IMR-90 (cell line): ENCODE measurements at regions not wholly inside any gene's neighbourhood (a gene's known extent, or its start where the extent isn't known, plus 50 kb on each side); places are given as distances from the start of the nearest gene placed in this dataset.

Source experiments
- ATAC-seq: fragments of 200-7000 bp; cut with Tn5 transposase; 2 replicates; pipeline ENCODE4 v1.9.1; 2020; ENCODE audit warnings: low read depth, mild to moderate bottlenecking, moderate library complexity
- BruUV-seq: library from RNA; stranded (reverse); fragments of 400-500 nt; replicated peaks from 2 replicates; lab custom pipeline; 2021; lab: Mats Ljungman, UMichigan
- CTCF ChIA-PET: fragments of 300-600 bp; formaldehyde crosslinking; extraction: SDS; loops from one replicate; lab custom pipeline; 2021; ENCODE audit warnings: antibody characterized with exemption; lab: Yijun Ruan, JAX
- POLR2A ChIA-PET: fragments of 300-600 bp; sonication (Branson Sonifier 250); formaldehyde crosslinking; loops from one replicate; lab custom pipeline; 2022; ENCODE audit warnings: antibody characterized with exemption; ENCODE audit not compliant: unreplicated experiment; lab: Charles Lee
- DNase-seq: peaks from one replicate; pipeline ENCODE4 v3.0.0; 2013
- H2AFZ ChIP-seq: replicated peaks from 2 replicates; pipeline ENCODE3; 2013; ENCODE audit warnings: low read length, mild to moderate bottlenecking; ENCODE audit not compliant: poor library complexity
- H2AK5ac ChIP-seq: 2 replicates; pipeline ENCODE4 v1.6.1; 2013; ENCODE audit warnings: low read depth, low read length, inconsistent platforms
- H2AK9ac ChIP-seq: replicated peaks from 2 replicates; pipeline ENCODE3; 2013; ENCODE audit warnings: mild to moderate bottlenecking, low read depth, low read length, moderate library complexity; ENCODE audit not compliant: poor library complexity
- H2BK120ac ChIP-seq: 2 replicates; pipeline ENCODE4 v1.6.1; 2013; ENCODE audit warnings: low read depth, low read length, inconsistent platforms
- H2BK15ac ChIP-seq: 3 replicates; pipeline ENCODE4 v1.6.1; 2013; ENCODE audit warnings: low read depth, low read length, inconsistent platforms
- H2BK20ac ChIP-seq: 2 replicates; pipeline ENCODE4 v1.6.1; 2013; ENCODE audit warnings: low read depth, mild to moderate bottlenecking, inconsistent platforms, low read length, moderate library complexity
- H2BK5ac ChIP-seq: 2 replicates; pipeline ENCODE4 v1.6.1; 2013; ENCODE audit warnings: mild to moderate bottlenecking, low read depth, low read length, inconsistent platforms; ENCODE audit not compliant: poor library complexity, severe bottlenecking
- H3K14ac ChIP-seq: replicated peaks from 2 replicates; pipeline ENCODE4 v1.6.1; 2013; ENCODE audit warnings: low read depth, low read length, inconsistent platforms
- H3K18ac ChIP-seq: 2 replicates; pipeline ENCODE4 v1.6.1; 2013; ENCODE audit warnings: low read depth, low read length, control low read depth
- H3K23ac ChIP-seq: 2 replicates; pipeline ENCODE4 v1.6.1; 2013; ENCODE audit warnings: low read depth, low read length, inconsistent platforms
- H3K27ac ChIP-seq: 2 replicates; pipeline ENCODE4 v1.5.1; 2013; ENCODE audit warnings: mild to moderate bottlenecking, control low read depth, low read length; ENCODE audit not compliant: insufficient read depth
- H3K27me3 ChIP-seq: 2 replicates; pipeline ENCODE4 v1.6.1; 2013; ENCODE audit warnings: low read length; ENCODE audit not compliant: control insufficient read depth, insufficient read depth
- H3K36me3 ChIP-seq: 2 replicates; pipeline ENCODE4 v1.6.1; 2013; ENCODE audit warnings: low read length, mixed read lengths; ENCODE audit not compliant: control insufficient read depth, insufficient read depth
- H3K4ac ChIP-seq: 2 replicates; pipeline ENCODE4 v1.6.1; 2013; ENCODE audit warnings: low read depth, low read length, inconsistent platforms
- H3K4me1 ChIP-seq: 2 replicates; pipeline ENCODE4 v1.6.1; 2013; ENCODE audit warnings: low read length, mixed read lengths; ENCODE audit not compliant: control insufficient read depth, insufficient read depth
- H3K4me2 ChIP-seq: 2 replicates; pipeline ENCODE4 v1.6.1; 2013; ENCODE audit warnings: low read depth, mild to moderate bottlenecking, control low read depth, low read length, moderate library complexity
- H3K4me3 ChIP-seq: 2 replicates; pipeline ENCODE4 v1.5.1; 2013; ENCODE audit warnings: low read depth, mild to moderate bottlenecking, control low read depth, low read length, moderate library complexity; ENCODE audit not compliant: insufficient read depth
- H3K56ac ChIP-seq: 2 replicates; pipeline ENCODE4 v1.6.1; 2013; ENCODE audit warnings: low read length, inconsistent platforms; ENCODE audit not compliant: insufficient read depth; ENCODE audit errors: extremely low read depth
- H3K79me1 ChIP-seq, 2 experiments: 2 replicates each; pipeline ENCODE4 v1.6.1; 2013; ENCODE audit warnings: low read length in 2 of 2, inconsistent platforms in 1 of 2, low read depth in 1 of 2
- H3K9ac ChIP-seq: 2 replicates; pipeline ENCODE4 v1.6.1; 2013; ENCODE audit warnings: low read depth, low read length, control low read depth
- H3K9me1 ChIP-seq: 2 replicates; pipeline ENCODE4 v1.6.1; 2013; ENCODE audit warnings: low read length, inconsistent platforms; ENCODE audit not compliant: insufficient read depth
- H3K9me3 ChIP-seq: 2 replicates; pipeline ENCODE4 v1.6.1; 2013; ENCODE audit warnings: low read length; ENCODE audit not compliant: control insufficient read depth, insufficient read depth
- H4K20me1 ChIP-seq: 2 replicates; pipeline ENCODE4 v1.6.1; 2013; ENCODE audit warnings: low read length, inconsistent platforms; ENCODE audit not compliant: insufficient read depth
- H4K5ac ChIP-seq: 2 replicates; pipeline ENCODE4 v1.6.1; 2013; ENCODE audit warnings: mild to moderate bottlenecking, low read depth, low read length, control low read depth
- H4K8ac ChIP-seq, 2 experiments: 2 replicates each; pipeline ENCODE4 v1.6.1; 2013; ENCODE audit warnings: low read depth in 2 of 2, low read length in 2 of 2, control low read depth in 1 of 2, inconsistent platforms in 1 of 2
- H4K91ac ChIP-seq: 2 replicates; pipeline ENCODE4 v1.6.1; 2013; ENCODE audit warnings: low read depth, low read length, inconsistent platforms; ENCODE audit not compliant: insufficient read depth
- BHLHE40 ChIP-seq: fragments of 150-350 bp; IDR thresholded peaks from 2 replicates; pipeline ENCODE4 v1.6.1; 2016; ENCODE audit warnings: mild to moderate bottlenecking, low read depth, low read length
- CEBPB ChIP-seq: IDR thresholded peaks from 2 replicates; pipeline ENCODE4 v1.6.1; 2012; ENCODE audit warnings: low read depth, low read length, improper control_type of control experiment
- CHD1 ChIP-seq: IDR thresholded peaks from 2 replicates; pipeline ENCODE4 v1.6.1; 2012; ENCODE audit warnings: low read depth, low read length, improper control_type of control experiment
- FOS ChIP-seq: fragments of 150-350 bp; IDR thresholded peaks from 2 replicates; pipeline ENCODE4 v1.6.1; 2016; ENCODE audit warnings: low read depth, low read length
- MAFK ChIP-seq: IDR thresholded peaks from 2 replicates; pipeline ENCODE4 v1.6.1; 2012; ENCODE audit warnings: low read depth, low read length, improper control_type of control experiment
- MAZ ChIP-seq: IDR thresholded peaks from 2 replicates; pipeline ENCODE4 v1.6.1; 2012; ENCODE audit warnings: low read depth, mild to moderate bottlenecking, low read length, improper control_type of control experiment, moderate library complexity, borderline replicate concordance
- MXI1 ChIP-seq: IDR thresholded peaks from 2 replicates; pipeline ENCODE4 v1.6.1; 2012; ENCODE audit warnings: low read depth, mild to moderate bottlenecking, low read length, moderate library complexity, borderline replicate concordance
- NFE2L2 ChIP-seq: fragments of 150-350 bp; IDR thresholded peaks from 2 replicates; pipeline ENCODE4 v1.6.1; 2016; ENCODE audit warnings: low read depth, mild to moderate bottlenecking, low read length
- POLR2A ChIP-seq: IDR thresholded peaks from 2 replicates; pipeline ENCODE4 v1.6.1; 2012; ENCODE audit warnings: mild to moderate bottlenecking, low read depth, low read length
- RAD21 ChIP-seq: IDR thresholded peaks from 2 replicates; pipeline ENCODE4 v1.6.1; 2012; ENCODE audit warnings: low read length, improper control_type of control experiment
- RCOR1 ChIP-seq: IDR thresholded peaks from 2 replicates; pipeline ENCODE4 v1.6.1; 2012; ENCODE audit warnings: mild to moderate bottlenecking, low read length, improper control_type of control experiment; ENCODE audit not compliant: insufficient replicate concordance
- RFX5 ChIP-seq: IDR thresholded peaks from 2 replicates; pipeline ENCODE4 v1.8.0; 2012; ENCODE audit warnings: low read depth, mild to moderate bottlenecking, low read length, moderate library complexity
- SMC3 ChIP-seq: fragments of 150-350 bp; IDR thresholded peaks from 2 replicates; pipeline ENCODE4 v1.6.1; 2016; ENCODE audit warnings: low read depth, mild to moderate bottlenecking, antibody characterized with exemption, low read length, moderate library complexity
- WGBS, 2 experiments: methylation state at CpG; one replicate each; pipeline versions ENCODE4 v1.1.5 to v1.1.7; 2013; ENCODE audit warnings: missing lambda C conversion rate in 2 of 2; ENCODE audit not compliant: insufficient read length in 1 of 2; ENCODE audit errors: extremely low coverage in 2 of 2; 5-methylcytosine and 5-hydroxymethylcytosine counted together
- dilution Hi-C: fragments of 300-500 bp; cut with HindIII; formaldehyde crosslinking; loops from one replicate; pipeline ENCODE4 v1.14.3; 2018; ENCODE audit warnings: low sequenced_read_pairs; ENCODE audit not compliant: unreplicated experiment
- in situ Hi-C: fragments of 300-500 bp; cut with MboI; formaldehyde crosslinking; loops from 3 replicates; pipeline ENCODE4 v1.14.3; 2019; ENCODE audit warnings: low sequenced_read_pairs, inconsistent platforms, mixed read lengths
- intact Hi-C: fragments of 100-400 bp; cut with micrococcal nuclease; formaldehyde crosslinking; loops from 2 replicates; pipeline ENCODE4 v1.10.0; 2022
- TF ChIP-seq, protein P1 (sequence below): conservative IDR thresholded peaks from 2 replicates; pipeline ENCODE4 v1.5.1; 2012; ENCODE audit warnings: mild to moderate bottlenecking, low read depth, low read length, improper control_type of control experiment
- TF ChIP-seq, protein P2 (sequence below): fragments of 150-350 bp; IDR thresholded peaks from 2 replicates; pipeline ENCODE4 v1.6.1; 2017; ENCODE audit warnings: mild to moderate bottlenecking, antibody characterized with exemption, low read length, low read depth
- TF ChIP-seq, protein P3 (sequence below): fragments of 150-350 bp; IDR thresholded peaks from 2 replicates; pipeline ENCODE4 v1.6.1; 2016; ENCODE audit warnings: low read depth, mild to moderate bottlenecking, low read length, moderate library complexity, borderline replicate concordance

DNA sequence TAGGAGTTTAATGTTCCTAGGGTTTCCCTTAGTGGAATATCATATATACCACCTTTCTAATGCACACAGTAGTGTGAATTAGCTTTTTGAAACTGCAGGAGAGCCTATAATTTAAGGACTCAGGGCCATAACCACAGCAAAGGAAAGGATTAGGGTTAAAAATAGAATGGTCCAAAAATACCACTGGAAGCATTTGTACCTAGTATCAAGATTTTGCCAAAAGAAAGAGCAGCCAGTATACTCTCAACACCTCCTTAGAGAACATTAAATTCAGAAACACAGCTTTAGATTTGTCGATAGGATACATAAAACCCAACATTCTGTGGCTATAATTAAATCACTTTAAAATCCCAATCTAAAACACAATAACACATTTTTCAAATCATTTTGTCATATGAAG is 634.9 kb downstream of the EPHA4 start:
- H2BK5ac ChIP-seq, result no peak overlapping the region
- no peak overlapping the region for H3K14ac ChIP-seq
- H4K5ac ChIP-seq, result no peak overlapping the region
- H3K4ac ChIP-seq, result no peak overlapping the region
- ChIA-PET POLR2A (no interaction called here), CTCF (no interaction called here)
- H2BK120ac ChIP-seq, result no peak overlapping the region
- H3K4me2 ChIP-seq, result no peak overlapping the region
- H3K56ac ChIP-seq, result no peak overlapping the region
- H4K20me1 ChIP-seq, result no peaks in the 10 kb centered on the region
- H2AK9ac ChIP-seq, result no peak overlapping the region
- no peak overlapping the region for H2AK5ac ChIP-seq
- H3K4me3 ChIP-seq, result no peak overlapping the region
- H2AFZ ChIP-seq, result no peak overlapping the region
- no peak overlapping the region for H3K27ac ChIP-seq
- no peak overlapping the region for H4K91ac ChIP-seq
- H3K27me3 ChIP-seq, result peaks cover 13% of the 10 kb centered on the region
- TF ChIP-seq CEBPB (no peak), RCOR1 (no peak), MXI1 (no peak), NFE2L2 (no peak), BHLHE40 (no peak), MAFK (no peak), SMC3 (no peak), POLR2A (no peak), RAD21 (no peak), FOS (no peak), CHD1 (no peak), MAZ (no peak), RFX5 (no peak)
- TF ChIP-seq, protein P1, sequence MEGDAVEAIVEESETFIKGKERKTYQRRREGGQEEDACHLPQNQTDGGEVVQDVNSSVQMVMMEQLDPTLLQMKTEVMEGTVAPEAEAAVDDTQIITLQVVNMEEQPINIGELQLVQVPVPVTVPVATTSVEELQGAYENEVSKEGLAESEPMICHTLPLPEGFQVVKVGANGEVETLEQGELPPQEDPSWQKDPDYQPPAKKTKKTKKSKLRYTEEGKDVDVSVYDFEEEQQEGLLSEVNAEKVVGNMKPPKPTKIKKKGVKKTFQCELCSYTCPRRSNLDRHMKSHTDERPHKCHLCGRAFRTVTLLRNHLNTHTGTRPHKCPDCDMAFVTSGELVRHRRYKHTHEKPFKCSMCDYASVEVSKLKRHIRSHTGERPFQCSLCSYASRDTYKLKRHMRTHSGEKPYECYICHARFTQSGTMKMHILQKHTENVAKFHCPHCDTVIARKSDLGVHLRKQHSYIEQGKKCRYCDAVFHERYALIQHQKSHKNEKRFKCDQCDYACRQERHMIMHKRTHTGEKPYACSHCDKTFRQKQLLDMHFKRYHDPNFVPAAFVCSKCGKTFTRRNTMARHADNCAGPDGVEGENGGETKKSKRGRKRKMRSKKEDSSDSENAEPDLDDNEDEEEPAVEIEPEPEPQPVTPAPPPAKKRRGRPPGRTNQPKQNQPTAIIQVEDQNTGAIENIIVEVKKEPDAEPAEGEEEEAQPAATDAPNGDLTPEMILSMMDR, result no peak
- TF ChIP-seq, protein P2, sequence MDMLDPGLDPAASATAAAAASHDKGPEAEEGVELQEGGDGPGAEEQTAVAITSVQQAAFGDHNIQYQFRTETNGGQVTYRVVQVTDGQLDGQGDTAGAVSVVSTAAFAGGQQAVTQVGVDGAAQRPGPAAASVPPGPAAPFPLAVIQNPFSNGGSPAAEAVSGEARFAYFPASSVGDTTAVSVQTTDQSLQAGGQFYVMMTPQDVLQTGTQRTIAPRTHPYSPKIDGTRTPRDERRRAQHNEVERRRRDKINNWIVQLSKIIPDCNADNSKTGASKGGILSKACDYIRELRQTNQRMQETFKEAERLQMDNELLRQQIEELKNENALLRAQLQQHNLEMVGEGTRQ, result no peak
- TF ChIP-seq, protein P3, sequence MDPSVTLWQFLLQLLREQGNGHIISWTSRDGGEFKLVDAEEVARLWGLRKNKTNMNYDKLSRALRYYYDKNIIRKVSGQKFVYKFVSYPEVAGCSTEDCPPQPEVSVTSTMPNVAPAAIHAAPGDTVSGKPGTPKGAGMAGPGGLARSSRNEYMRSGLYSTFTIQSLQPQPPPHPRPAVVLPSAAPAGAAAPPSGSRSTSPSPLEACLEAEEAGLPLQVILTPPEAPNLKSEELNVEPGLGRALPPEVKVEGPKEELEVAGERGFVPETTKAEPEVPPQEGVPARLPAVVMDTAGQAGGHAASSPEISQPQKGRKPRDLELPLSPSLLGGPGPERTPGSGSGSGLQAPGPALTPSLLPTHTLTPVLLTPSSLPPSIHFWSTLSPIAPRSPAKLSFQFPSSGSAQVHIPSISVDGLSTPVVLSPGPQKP, result no peak
- H3K4me1 ChIP-seq, result no peaks in the 10 kb centered on the region; the same call in 1 of the 2 replicates
- no peaks in the 10 kb centered on the region for H3K9me1 ChIP-seq
- no CpG with 5 or more reads among the region's 1 CpG for WGBS, 2 experiments
- BruUV-seq, result no TSS peak
- intact Hi-C loops (loop anchor here (10.0 kb wide), 1 partner anchor 1202 kb away; no protein-coding TSS in a partner anchor), in situ Hi-C loops (no loop called here), dilution Hi-C loops (no loop called here)
- no peak overlapping the region for H3K18ac ChIP-seq
- H3K23ac ChIP-seq, result no peak overlapping the region
- H4K8ac ChIP-seq, result no peak overlapping the region
- no peaks in the 10 kb centered on the region for H3K9me3 ChIP-seq
- no peak overlapping the region for H3K9ac ChIP-seq
- H3K36me3 ChIP-seq, result no peaks in the 10 kb centered on the region
- no peaks in the 10 kb centered on the region for H3K79me1 ChIP-seq
- DNase-seq, result no peak
- no peak for ATAC-seq
- H2BK20ac ChIP-seq, result no peak overlapping the region
- H2BK15ac ChIP-seq, result no peak overlapping the region
